ENCODE measurements at regions not wholly inside any gene's neighbourhood (a gene's known extent, or its start where the extent isn't known, plus 50 kb on each side); places are given as distances from the start of the nearest gene placed in this dataset.

- TF ChIP-seq CTCF (conservative IDR thresholded peaks at IDR 0.05; ENCODE audit: low read depth, low read length) (no peak), EZH2 (IDR thresholded peaks at IDR 0.05; ENCODE audit: low read length, unreplicated experiment) (no peak)
These were observed 101.3 kb downstream of the RRAGB start for GRCh38 chrX:55818673-55819375.

Measured in PC-3 (cell line).